GM12872 (cell line): ENCODE measurements at regions not wholly inside any gene's neighbourhood (a gene's known extent, or its start where the extent isn't known, plus 50 kb on each side); places are given as distances from the start of the nearest gene placed in this dataset.

Experiments used
- TF ChIP-seq, protein P1 (sequence below): IDR thresholded peaks from 3 replicates; pipeline ENCODE4 v1.5.1; 2011; ENCODE audit warnings: low read depth, mild to moderate bottlenecking, low read length, moderate library complexity; ENCODE audit not compliant: insufficient read depth

DNA sequence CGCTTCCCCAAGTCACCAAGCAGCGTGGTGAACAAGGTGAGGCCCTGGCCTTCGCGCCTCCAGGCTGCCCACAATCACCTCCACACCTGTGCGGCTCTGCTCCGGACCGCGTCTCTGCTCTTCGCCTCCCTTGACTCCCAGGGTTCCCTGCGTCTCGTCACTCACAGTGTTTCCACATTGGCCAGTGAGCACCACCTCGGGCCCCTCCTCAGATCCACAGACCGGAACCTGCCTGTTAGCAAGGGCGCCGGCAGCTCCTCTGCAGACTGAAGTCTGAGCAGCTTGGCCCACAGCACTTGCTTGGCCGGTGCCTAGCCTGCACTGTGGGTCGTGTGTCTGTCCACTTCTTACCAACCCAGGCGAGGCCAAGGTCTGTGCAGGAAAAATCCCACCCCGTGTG is 155.3 kb upstream of the ALKAL2 start:
- TF ChIP-seq, protein P1, sequence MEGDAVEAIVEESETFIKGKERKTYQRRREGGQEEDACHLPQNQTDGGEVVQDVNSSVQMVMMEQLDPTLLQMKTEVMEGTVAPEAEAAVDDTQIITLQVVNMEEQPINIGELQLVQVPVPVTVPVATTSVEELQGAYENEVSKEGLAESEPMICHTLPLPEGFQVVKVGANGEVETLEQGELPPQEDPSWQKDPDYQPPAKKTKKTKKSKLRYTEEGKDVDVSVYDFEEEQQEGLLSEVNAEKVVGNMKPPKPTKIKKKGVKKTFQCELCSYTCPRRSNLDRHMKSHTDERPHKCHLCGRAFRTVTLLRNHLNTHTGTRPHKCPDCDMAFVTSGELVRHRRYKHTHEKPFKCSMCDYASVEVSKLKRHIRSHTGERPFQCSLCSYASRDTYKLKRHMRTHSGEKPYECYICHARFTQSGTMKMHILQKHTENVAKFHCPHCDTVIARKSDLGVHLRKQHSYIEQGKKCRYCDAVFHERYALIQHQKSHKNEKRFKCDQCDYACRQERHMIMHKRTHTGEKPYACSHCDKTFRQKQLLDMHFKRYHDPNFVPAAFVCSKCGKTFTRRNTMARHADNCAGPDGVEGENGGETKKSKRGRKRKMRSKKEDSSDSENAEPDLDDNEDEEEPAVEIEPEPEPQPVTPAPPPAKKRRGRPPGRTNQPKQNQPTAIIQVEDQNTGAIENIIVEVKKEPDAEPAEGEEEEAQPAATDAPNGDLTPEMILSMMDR, result no peak

DNA sequence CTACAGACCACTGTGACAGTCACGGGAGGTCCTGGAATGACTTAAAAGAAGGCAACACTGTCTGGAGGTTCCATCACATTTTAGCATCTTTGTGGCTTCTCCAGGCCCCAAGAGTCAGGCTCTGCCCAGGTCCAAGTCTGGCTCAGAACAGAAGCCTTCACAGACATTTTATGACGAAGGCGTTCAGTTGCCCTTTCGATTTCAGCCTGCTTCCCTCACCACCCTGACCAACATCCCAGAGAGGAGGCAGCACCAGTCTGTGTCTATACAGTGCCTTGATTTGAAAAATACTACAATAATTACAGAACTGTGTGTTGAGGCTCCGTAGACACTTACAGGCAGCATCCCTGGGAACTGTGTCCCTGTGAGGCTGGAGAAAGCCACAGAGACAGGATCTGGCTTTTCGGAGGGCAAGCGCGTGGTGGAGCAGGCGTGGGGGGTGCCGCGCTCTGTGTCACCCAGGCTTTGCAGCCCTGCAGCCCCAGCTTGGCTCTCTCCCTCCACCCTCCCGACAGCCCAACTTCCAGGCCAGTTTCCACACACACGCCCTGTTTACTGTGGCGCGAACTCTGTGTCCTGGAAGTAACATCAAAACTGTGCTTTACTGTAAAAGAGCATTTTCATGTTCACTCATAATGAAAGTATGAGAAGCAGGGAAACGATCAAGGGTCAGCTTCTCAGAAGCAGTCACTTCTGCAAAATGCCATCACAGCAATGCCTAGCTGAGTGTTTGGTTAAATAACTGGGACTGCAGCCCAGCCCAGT is 153.5 kb upstream of the ALKAL2 start:
- TF ChIP-seq, protein P1, result no peak

- TF ChIP-seq, protein P1, result no peak
These were observed 152.5 kb upstream of the ALKAL2 start for GRCh38 chr2:440403-440740.

- TF ChIP-seq, protein P1, result no peak
These were observed 151.9 kb upstream of the ALKAL2 start for GRCh38 chr2:439556-440402.

DNA sequence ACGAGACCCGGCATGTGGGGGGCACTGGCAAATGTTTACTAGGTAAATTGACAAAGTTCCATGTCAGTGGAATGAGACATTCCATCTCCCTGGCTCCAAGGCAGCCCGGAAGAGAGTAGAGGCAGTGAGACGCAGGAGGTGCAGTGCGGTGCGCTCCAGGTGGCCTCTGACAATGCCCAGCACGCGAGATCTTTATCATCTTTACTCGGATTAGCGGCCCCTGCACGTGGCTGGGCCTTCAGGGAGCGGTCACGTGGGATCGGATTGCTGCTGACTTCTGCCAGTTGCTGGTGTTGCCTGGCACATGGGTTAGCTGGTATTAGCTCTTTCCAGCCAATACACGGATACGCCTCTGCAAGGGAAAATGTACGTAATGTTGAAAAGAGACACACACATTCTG is 151.2 kb upstream of the ALKAL2 start:
- TF ChIP-seq, protein P1, result no peak

DNA sequence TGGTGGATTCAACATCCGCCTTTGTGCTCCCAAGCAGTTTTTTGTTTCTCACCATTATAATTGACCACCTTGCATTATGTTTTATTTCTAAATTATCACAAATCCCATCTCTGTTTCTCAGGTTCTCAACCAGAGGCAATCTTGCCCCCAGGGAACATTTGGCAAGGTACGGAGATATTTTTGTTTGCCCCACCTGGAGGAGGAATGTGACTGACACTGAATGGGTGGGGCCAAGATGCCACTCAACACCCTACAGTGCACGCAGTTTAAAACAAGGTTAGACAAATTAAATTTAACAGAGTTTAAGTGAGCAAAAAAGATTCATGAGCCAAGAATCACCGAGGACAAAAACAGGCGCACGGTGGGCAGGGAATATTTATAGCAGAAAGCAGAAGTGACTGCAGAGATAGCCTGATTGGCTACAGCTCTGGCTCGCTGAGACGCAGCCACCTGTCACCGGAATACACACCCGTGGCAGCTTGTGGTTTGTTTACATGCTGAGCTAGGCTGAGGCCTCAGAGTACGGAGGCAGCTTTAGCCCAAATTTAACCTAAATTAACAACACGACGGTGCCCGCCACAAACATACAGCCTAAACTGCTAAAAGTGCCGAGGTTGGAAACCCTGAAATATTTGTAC is 150.0 kb upstream of the ALKAL2 start:
- TF ChIP-seq, protein P1, result no peak

DNA sequence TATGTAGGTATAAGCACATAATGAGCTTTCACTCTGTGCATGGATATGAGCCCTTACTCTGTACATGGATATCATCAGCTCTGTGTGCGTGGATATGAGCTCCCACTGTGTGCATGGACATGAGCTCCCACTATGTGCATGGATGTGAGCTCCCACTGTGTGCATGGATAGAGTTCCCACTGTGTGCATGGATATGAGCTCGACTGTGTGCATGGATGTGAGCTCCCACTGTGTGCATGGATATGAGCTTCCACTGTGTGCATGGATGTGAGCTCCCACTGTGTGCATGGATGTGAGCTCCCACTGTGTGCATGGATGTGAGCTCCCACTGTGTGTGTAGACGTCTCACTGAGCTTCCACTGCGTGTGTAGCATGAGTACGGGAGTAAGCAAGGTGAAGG is 149.3 kb upstream of the ALKAL2 start:
- TF ChIP-seq, protein P1, result no peak
